PC-3 (cell line): ENCODE measurements at regions not wholly inside any gene's neighbourhood (a gene's known extent, or its start where the extent isn't known, plus 50 kb on each side); places are given as distances from the start of the nearest gene placed in this dataset.

Experiments used
- EZH2phosphoT487 ChIP-seq: fragments of 300-600 bp; sonication (generic); IDR thresholded peaks from 2 replicates; pipeline ENCODE4 v1.6.1; 2018; ENCODE audit warnings: mild to moderate bottlenecking, antibody characterized with exemption, low read length, borderline replicate concordance
- TF ChIP-seq, protein P1 (sequence below): fragments of 300-600 bp; sonication (generic); conservative IDR thresholded peaks from 2 replicates; pipeline ENCODE4 v1.5.1; 2017; ENCODE audit warnings: antibody characterized with exemption, low read depth, mild to moderate bottlenecking, low read length

DNA sequence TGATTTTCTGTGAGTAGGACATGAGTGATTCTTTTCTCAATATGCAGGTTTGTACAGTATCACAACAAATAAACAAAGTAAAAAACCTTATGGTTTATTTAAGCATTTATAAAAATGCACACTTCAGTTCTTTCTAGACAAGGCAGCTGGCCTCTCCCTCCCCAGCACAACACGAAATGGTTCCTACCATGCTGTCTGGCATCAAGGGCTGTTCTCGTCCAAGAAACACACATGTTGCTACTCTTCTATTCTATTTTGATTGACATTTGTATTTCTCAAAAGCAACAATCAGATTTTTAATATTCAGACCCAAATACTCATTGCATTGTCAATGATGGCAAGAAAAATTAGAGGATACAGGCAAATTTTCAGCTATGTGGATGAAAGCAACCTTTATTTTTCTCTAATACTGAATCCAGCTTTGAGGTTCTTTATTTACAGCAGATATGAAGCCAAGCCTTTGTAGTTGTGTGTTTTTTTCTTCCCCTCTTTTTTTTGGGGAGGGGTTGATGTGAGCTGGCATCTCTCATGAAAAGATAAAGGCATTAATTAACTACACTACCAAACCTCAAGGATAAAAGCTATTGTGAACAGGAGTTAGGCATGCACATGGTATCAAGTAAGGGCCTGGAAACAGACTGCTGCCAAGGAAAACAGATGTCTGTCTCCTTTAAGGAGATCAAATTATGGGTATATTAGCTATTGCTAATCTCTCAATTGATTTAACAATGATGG is 96.4 kb upstream of the PREP start:
- TF ChIP-seq, protein P1, sequence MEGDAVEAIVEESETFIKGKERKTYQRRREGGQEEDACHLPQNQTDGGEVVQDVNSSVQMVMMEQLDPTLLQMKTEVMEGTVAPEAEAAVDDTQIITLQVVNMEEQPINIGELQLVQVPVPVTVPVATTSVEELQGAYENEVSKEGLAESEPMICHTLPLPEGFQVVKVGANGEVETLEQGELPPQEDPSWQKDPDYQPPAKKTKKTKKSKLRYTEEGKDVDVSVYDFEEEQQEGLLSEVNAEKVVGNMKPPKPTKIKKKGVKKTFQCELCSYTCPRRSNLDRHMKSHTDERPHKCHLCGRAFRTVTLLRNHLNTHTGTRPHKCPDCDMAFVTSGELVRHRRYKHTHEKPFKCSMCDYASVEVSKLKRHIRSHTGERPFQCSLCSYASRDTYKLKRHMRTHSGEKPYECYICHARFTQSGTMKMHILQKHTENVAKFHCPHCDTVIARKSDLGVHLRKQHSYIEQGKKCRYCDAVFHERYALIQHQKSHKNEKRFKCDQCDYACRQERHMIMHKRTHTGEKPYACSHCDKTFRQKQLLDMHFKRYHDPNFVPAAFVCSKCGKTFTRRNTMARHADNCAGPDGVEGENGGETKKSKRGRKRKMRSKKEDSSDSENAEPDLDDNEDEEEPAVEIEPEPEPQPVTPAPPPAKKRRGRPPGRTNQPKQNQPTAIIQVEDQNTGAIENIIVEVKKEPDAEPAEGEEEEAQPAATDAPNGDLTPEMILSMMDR: no peak
- no peak for TF ChIP-seq EZH2phosphoT487
